Ovary (tissue), 7 donors: ENCODE measurements at regions not wholly inside any gene's neighbourhood (a gene's known extent, or its start where the extent isn't known, plus 50 kb on each side); places are given as distances from the start of the nearest gene placed in this dataset.

ENCODE experiments used
- DNase-seq, 5 donors: peaks; one replicate each; pipeline ENCODE4 v3.0.0-alpha.2; 2019 to 2020
- H3K27ac ChIP-seq, 2 donors: fragments of 200-600 bp; one replicate each; pipeline versions ENCODE4 v1.5.1 to v1.8.0; 2019 to 2022
- H3K27me3 ChIP-seq: fragments of 200-600 bp; one replicate; pipeline ENCODE4 v1.8.0; 2022
- H3K36me3 ChIP-seq: fragments of 200-600 bp; sonication (generic); one replicate; pipeline ENCODE4 v1.5.1; 2019
- H3K4me1 ChIP-seq: one replicate; pipeline ENCODE4 v1.8.1; 2013; ENCODE audit warnings: mild to moderate bottlenecking, moderate library complexity; ENCODE audit not compliant: insufficient read depth
- H3K4me3 ChIP-seq: fragments of 200-600 bp; sonication (generic); one replicate; pipeline ENCODE4 v1.5.1; 2017
- H3K9me3 ChIP-seq, 2 donors: fragments of 200-600 bp in 1 of 2; sonication (generic) in 1 of 2; one replicate each; pipeline versions ENCODE4 v1.5.1 to v1.8.1; 2013 to 2019; ENCODE audit warnings: mild to moderate bottlenecking in 1 of 2, moderate library complexity in 1 of 2
- CTCF ChIP-seq, 3 donors: fragments of 450-650 bp in 2 of 3; fragments of 200-600 bp in 1 of 3; IDR thresholded peaks; one replicate each; pipeline versions ENCODE4 v1.5.1 to v1.8.0; 2016 to 2022; ENCODE audit warnings: antibody characterized with exemption in 3 of 3, mild to moderate bottlenecking in 1 of 3
- EP300 ChIP-seq: sonication (generic); formaldehyde crosslinking; IDR thresholded peaks from one replicate; pipeline ENCODE4 v1.6.1; 2017; ENCODE audit warnings: antibody characterized with exemption
- POLR2A ChIP-seq: fragments of 450-650 bp; IDR thresholded peaks from one replicate; pipeline ENCODE4 v1.6.1; 2017; ENCODE audit warnings: antibody characterized with exemption, mild to moderate bottlenecking, moderate library complexity
- WGBS, 3 donors: extraction: QIAGEN DNeasy Blood & Tissue Kit in 1 of 3; methylation state at CpG; one replicate each; pipeline versions ENCODE4 v1.1.5 to v1.1.7; 2013 to 2017; 5-methylcytosine and 5-hydroxymethylcytosine counted together
- intact Hi-C, 4 donors: fragments of 100-400 bp; cut with DNase I; formaldehyde crosslinking; loops; one replicate each; pipeline versions ENCODE4 v1.11.0 to v1.15.1; 2022 to 2023
- donor health status: DM: no; HTN: no; CAD: no; lungs with moderate emphysema.
- donor health status: DM: no; HTN: no; CAD: no.
- donor health status: Bipolar disorder and iron deficiency.
- donor health status: DM: no; HTN: no; CAD: no.
- donor health status: DM: yes; HTN: yes; CAD: no.

GRCh38 chr6:41454189-41454789 is 91.9 kb upstream of the FOXP4 start:
- DNase-seq = no peak
- intact Hi-C loops = no loop called here
- Histone ChIP-seq H3K9me3 (no peaks in the 10 kb centered on the region), H3K4me3 (no peak overlapping the region), H3K27ac (no peak overlapping the region), H3K27me3 (no peaks in the 10 kb centered on the region), H3K4me1 (peaks cover 9% of the 10 kb centered on the region), H3K36me3 (no peaks in the 10 kb centered on the region)
- WGBS, 3 donors = 89 to 91% (median 91%) methylated on average over 9 of the region's 9 CpGs
- no peak for TF ChIP-seq EP300
- no peak for TF ChIP-seq CTCF (IDR thresholded peaks at IDR 0.05)

GRCh38 chr6:41455410-41455809 is 90.8 kb upstream of the FOXP4 start:
- Histone ChIP-seq H3K4me3 (no peak overlapping the region), H3K27me3 (no peaks in the 10 kb centered on the region), H3K9me3 (no peaks in the 10 kb centered on the region), H3K27ac (no peak overlapping the region), H3K36me3 (no peaks in the 10 kb centered on the region), H3K4me1 (peaks cover 3% of the 10 kb centered on the region)
- TF ChIP-seq CTCF (IDR thresholded peaks at IDR 0.05) (no peak), EP300 (no peak), POLR2A (no peak)
- DNase-seq = no peak
- WGBS, 3 donors = 83 to 93% (median 83%) methylated on average over 2 of the region's 2 CpGs
- intact Hi-C loops = no loop called here

GRCh38 chr6:41455818-41456217 is 90.4 kb upstream of the FOXP4 start:
- DNase-seq = no peak
- Histone ChIP-seq H3K4me3 (no peak overlapping the region), H3K4me1 (peaks cover 3% of the 10 kb centered on the region), H3K27me3 (no peaks in the 10 kb centered on the region), H3K36me3 (no peaks in the 10 kb centered on the region), H3K27ac (no peak overlapping the region), H3K9me3 (no peaks in the 10 kb centered on the region)
- intact Hi-C loops = no loop called here
- WGBS, 3 donors = 65 to 74% (median 71%) methylated on average over 4 of the region's 4 CpGs
- no peak for TF ChIP-seq POLR2A
- TF ChIP-seq EP300 = no peak

GRCh38 chr6:41457303-41457670 is 88.9 kb upstream of the FOXP4 start:
- TF ChIP-seq CTCF (IDR thresholded peaks at IDR 0.05) = no peak
- TF ChIP-seq POLR2A = no peak
- TF ChIP-seq EP300 = no peak
- WGBS, 3 donors = 86 to 87% (median 87%) methylated on average over 8 of the region's 8 CpGs
- intact Hi-C loops = no loop called here
- no peaks in the 10 kb centered on the region for H3K9me3 ChIP-seq
- H3K4me3 ChIP-seq = no peak overlapping the region
- H3K4me1 ChIP-seq = no peaks in the 10 kb centered on the region
- no peak for DNase-seq
- H3K36me3 ChIP-seq = no peaks in the 10 kb centered on the region
- H3K27ac ChIP-seq = no peak overlapping the region
- no peaks in the 10 kb centered on the region for H3K27me3 ChIP-seq

GRCh38 chr6:41459738-41460137 is 86.4 kb upstream of the FOXP4 start:
- Histone ChIP-seq H3K4me3 (no peak overlapping the region), H3K4me1 (no peaks in the 10 kb centered on the region), H3K9me3 (no peaks in the 10 kb centered on the region), H3K36me3 (no peaks in the 10 kb centered on the region), H3K27me3 (no peaks in the 10 kb centered on the region), H3K27ac (no peak overlapping the region)
- DNase-seq = no peak
- 95 to 99% (median 96%) methylated on average over 2 of the region's 2 CpGs for WGBS, 3 donors
- TF ChIP-seq EP300 = no peak
- TF ChIP-seq POLR2A = no peak
- TF ChIP-seq CTCF (IDR thresholded peaks at IDR 0.05) = no peak
- intact Hi-C loops = loop anchor here in 1 of 4 donors (10.0 kb wide), 1 partner anchor 135 kb away; no protein-coding TSS in a partner anchor
